NAMALWA (cell line): ENCODE measurements at regions not wholly inside any gene's neighbourhood (a gene's known extent, or its start where the extent isn't known, plus 50 kb on each side); places are given as distances from the start of the nearest gene placed in this dataset.

Experiments used
- DNase-seq: peaks from one replicate; pipeline ENCODE4 v3.0.0-alpha.2; 2015; ENCODE audit warnings: low spot score

GRCh38 chr2:235360446-235360845, 133.4 kb upstream of the AGAP1 start:
- DNase-seq = no peak

- no peak for DNase-seq
Measured at GRCh38 chr2:235365743-235366142, 128.1 kb upstream of the AGAP1 start.

DNA sequence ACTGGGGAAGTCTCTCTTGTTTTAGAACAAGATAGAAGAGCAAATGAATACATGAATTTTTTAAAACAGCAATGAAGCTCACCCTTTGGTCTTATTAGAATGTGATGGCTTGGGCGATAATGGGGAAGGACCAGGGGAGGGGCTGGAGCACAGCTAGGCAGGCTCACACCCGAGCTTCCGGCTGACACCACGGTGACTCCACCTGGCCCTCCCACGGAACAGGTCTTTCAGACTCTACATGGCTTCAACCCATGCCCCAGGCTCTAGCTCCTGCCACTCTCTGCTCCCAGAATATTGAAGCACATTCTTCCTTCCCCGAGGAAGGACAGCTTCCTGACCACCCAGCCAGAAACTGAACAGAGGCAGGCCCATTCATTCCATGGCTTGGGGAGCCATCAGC, 127.5 kb upstream of the AGAP1 start:
- no peak for DNase-seq

GRCh38 chr2:235366807-235367206, 127.0 kb upstream of the AGAP1 start:
- DNase-seq = no peak

GRCh38 chr2:235371018-235371417, 122.8 kb upstream of the AGAP1 start:
- no peak for DNase-seq

DNA sequence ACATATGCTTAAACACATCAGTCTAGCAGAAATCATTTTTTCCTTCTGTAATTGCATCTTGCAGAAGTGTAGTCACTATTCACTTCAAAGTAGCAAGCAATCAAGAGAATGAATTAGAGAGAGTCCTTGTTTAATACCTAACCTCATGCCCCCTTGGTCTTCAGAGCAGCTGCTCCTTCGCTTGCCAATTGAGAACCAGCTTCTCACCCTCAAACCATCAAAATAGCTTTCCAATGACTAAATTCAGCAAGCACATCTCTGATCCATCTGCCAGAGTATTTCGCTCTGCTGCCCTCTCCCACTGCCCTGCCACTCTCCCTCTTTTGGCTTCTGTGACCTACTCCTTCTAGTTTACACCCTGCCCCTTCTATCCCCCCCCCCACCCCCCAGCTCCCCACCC, 120.7 kb upstream of the AGAP1 start:
- no peak for DNase-seq

DNA sequence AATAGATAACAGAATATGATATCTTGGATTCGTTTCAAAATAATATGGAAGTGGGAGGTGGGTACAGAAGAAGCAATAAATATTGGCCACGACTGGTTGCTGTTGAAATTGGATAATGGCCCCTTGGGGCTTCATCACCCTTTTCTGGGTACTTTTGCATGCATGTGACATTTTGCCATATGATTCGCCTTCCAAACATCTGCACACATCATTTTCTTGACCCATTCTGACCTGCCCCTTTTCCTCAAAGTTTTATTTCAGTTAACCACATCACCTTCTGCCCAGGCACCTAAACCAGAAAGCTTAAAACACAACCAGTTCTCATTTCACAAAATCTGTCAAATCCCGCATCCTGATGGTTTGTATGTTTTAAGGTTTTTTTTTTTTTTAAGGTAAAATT, 116.7 kb upstream of the AGAP1 start:
- DNase-seq = no peak

GRCh38 chr2:235378246-235378645, 115.6 kb upstream of the AGAP1 start:
- DNase-seq = no peak

DNA sequence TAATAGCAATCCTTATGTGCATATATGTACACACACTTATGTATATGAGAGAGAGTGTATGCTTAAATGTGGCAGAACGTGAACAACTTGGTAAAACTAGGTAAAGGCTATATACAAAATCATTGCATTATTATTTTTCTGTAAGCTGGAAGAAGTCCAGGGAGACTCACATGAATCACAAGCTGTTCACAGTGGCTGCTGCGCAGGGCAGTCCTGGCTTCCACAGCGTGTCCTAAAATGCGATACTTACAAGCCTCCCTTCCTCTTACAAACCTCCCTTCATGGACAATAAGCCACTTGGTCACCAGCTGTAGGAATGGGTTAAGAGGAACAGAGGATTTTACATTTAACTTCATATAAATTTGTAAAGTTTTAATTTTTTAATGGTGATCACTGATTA, 114.9 kb upstream of the AGAP1 start:
- no peak for DNase-seq

GRCh38 chr2:235381261-235381912, 112.5 kb upstream of the AGAP1 start:
- no peak for DNase-seq

- DNase-seq = no peak
Measured at GRCh38 chr2:235382179-235382578, 111.7 kb upstream of the AGAP1 start.

DNA sequence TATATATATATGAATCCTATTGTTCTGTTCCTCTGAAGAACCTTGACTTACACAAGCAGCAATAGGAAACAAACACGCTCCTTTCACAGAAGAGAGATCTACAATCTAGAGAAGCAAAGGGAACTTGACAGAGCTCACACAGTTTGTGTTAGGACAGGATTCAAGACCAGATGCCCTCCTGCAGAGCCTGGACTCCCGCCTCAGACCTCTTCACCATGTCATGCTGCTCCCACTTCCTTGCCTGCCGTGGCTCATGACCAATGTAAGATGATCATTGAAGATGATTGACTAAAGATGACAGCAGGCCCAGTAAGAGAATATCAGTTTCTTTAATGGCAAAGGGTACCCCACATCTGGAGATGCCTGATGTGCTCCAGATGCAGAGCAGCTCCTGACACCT, 111.2 kb upstream of the AGAP1 start:
- DNase-seq = no peak

DNA sequence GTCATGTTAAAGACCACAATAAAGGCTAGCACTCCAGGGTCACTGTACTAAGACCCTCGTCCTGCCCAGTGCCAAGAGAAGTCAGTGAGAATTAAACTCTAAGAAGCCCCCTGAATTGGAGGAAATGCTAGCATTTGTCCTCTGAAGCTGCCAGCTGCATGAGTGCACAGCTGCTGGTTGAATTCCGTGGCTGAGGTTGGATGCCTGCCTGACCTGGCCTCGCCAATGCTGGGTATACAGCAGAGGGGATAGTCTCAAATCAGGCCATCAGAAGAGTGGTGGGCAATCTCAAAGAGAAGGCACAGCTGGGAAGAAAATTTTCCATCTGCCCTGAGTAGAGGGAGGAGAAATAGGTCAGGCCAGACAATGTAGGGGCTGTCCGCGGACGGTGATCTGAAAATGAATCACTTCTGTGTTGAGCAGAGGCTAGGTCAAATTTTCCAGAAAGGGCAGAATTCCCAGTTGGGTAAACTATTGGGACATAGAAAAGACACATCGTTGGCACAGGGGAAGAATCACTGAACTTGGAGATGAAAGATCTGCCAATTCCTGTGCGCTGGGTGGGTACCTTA, 110.5 kb upstream of the AGAP1 start:
- no peak for DNase-seq

GRCh38 chr2:235384624-235385023, 109.2 kb upstream of the AGAP1 start:
- no peak for DNase-seq

DNA sequence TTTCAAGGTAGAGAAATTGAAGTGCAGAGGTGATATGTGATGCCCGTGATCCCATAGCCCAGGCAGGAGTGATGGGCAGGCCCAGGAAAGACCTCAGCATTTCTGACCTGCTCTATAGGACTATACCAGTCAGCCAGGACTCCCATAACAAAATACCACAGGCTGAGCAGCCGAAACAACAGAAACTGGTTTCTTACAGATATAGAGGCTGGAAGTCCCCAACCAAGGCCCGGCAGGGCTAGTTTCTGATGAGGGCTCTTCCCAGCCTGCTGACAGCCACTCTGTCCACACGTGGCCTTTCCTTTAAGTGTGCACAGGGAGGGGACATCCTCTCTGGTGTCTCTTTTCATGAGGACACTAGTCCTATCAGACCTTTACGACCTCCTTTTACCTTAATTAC, 104.2 kb upstream of the AGAP1 start:
- no peak for DNase-seq

DNA sequence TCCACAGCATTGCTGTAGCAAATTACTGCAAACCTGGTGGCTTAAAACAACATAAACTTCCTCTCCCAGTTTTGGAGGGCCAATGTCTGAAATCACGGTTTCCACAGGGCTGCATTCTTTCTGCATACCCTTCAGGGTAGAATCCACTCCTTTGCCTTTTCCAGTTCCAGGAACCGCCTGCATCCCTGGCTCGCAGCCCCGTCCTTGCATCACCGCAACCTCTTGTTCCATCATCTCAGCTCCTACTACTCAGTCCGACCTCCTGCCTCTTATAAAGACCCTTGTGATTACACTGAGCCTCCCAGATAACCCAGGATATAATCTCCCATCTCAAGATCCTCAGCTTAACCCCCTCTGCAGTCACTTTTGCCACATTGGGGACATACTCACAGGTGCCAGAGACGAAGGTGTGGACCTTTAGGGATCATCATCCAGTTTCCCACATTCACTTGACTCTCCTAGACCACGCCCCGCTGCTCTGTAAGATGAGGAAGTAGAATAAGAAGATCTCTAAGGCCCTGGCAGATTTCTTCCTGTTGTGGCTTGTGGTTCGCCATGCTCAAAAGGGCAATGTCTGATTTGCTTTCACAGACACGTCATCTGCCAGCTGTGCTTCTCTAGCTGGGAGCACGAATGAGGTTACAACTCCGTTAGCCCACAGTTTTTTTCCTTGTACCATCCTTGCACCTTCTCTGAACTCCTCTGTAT, 103.6 kb upstream of the AGAP1 start:
- DNase-seq = peak; percentile 54

GRCh38 chr2:235390816-235391194, 103.0 kb upstream of the AGAP1 start:
- no peak for DNase-seq

DNA sequence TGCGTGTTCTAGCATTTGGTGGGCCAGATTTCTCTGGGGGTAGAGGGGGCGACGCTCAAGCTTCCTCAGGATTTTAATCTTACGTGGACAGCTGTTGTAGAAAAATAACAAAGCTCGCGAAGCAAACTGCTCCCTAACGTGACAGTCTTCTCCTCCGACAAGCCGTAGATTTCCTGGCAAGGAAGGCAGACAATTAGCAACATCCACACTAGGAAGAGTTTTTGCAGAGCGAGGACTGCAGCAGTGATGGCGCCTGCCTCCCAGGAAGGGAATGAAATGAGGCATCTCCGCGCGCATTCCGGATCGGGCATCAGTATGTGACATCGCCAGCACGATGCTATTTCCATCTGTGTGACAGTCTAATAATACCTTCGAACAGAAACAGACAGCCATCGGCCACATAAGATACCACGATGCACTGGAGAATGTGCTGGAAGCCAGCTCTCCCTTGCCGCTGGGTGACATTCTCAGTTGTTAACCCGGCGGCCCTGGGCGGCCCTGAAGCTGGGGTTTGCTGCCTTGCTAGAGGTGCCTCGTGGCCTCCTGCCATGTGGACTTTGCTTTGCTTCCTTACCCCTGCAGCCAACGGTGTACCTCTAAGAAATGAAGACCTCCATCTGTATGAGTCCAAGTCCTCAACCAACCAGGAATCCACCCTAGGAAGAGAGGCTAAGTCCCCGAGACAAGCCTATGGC, 101.8 kb upstream of the AGAP1 start:
- no peak for DNase-seq

GRCh38 chr2:235394278-235394828, 99.5 kb upstream of the AGAP1 start:
- no peak for DNase-seq

- no peak for DNase-seq
Measured at GRCh38 chr2:235396071-235396846, 97.6 kb upstream of the AGAP1 start.

DNA sequence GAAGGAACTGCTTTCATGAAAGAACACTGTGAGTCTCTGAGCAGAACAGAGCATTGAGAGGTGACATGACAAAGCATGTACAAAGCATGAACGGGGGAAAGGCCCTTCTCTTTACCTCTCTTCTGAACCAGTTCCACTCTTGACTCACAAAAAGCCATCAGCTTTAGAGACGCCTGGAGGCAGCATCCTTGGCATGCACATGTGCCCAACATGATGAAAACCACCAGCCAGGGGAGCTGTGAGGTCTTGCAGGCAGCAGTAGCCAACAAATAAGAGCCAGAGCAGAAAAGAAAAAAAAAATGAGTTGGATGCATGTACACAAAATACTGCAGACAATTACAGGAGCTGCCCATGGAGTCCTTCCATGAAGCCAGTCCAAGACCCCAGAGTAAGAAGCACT, 95.5 kb upstream of the AGAP1 start:
- DNase-seq = no peak

DNA sequence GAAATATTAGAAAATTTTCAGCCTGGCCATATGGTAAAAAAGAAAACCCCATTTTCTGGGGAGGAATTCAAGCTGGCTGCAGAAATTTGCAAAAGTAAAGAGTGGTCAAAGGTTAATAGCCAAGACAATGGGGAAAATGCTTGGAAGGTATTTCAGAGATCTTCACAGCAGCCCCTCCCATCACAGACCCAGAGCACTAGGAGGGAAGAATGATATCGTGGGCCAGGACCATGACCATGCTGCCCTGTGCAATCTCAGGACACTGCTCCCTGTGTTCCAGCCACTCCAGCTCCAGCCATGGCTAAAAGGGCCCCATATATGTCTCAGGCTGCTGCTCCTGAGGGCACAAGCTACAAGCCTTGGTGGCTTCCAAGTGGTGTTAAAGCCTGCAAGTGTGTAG, 93.9 kb upstream of the AGAP1 start:
- DNase-seq = no peak
